Fibroblast of the aortic adventitia (primary cell): ENCODE measurements at regions not wholly inside any gene's neighbourhood (a gene's known extent, or its start where the extent isn't known, plus 50 kb on each side); places are given as distances from the start of the nearest gene placed in this dataset.

Experiments
- DNase-seq: peaks from one replicate; pipeline ENCODE4 v3.0.0-alpha.2; 2010; ENCODE audit warnings: low read depth
- H3K4me3 ChIP-seq: 2 replicates; pipeline ENCODE4 v1.5.1; 2011; ENCODE audit warnings: low read depth, mild to moderate bottlenecking, control low read depth, low read length, moderate library complexity
- CTCF ChIP-seq: IDR thresholded peaks from 2 replicates; pipeline ENCODE4 v1.5.1; 2011; ENCODE audit warnings: mild to moderate bottlenecking, low read length, control low read depth, inconsistent platforms; ENCODE audit not compliant: insufficient read depth

GRCh38 chr2:67566958-67567635 is 170.0 kb downstream of the ETAA1 start:
- H3K4me3 ChIP-seq, result no peak overlapping the region
- no peak for TF ChIP-seq CTCF
- no peak for DNase-seq

- DNase-seq, result peak; percentile 73
- no peak overlapping the region for H3K4me3 ChIP-seq
- no peak for TF ChIP-seq CTCF
Observed at GRCh38 chr2:67567886-67568285, 170.8 kb downstream of the ETAA1 start.

- no peak for TF ChIP-seq CTCF
- H3K4me3 ChIP-seq, result no peak overlapping the region
- DNase-seq, result no peak
Observed at GRCh38 chr2:67570611-67571010, 173.5 kb downstream of the ETAA1 start.

GRCh38 chr2:67571785-67572718 is 174.9 kb downstream of the ETAA1 start:
- peak; percentile 74 for DNase-seq
- TF ChIP-seq CTCF, result no peak

GRCh38 chr2:67572721-67573435 is 175.7 kb downstream of the ETAA1 start:
- DNase-seq, result peak; percentile 95
- TF ChIP-seq CTCF, result no peak
- H3K4me3 ChIP-seq, result no peak overlapping the region

More at GRCh38 chr2:67571785-67572718, 174.9 kb downstream of the ETAA1 start:
- no peak overlapping the region for H3K4me3 ChIP-seq

- DNase-seq, result peak; percentile 84
- TF ChIP-seq CTCF, result no peak
Observed at GRCh38 chr2:67574230-67574629, 177.1 kb downstream of the ETAA1 start.

More at GRCh38 chr2:67574230-67574629, 177.1 kb downstream of the ETAA1 start:
- no peak overlapping the region for H3K4me3 ChIP-seq
